ENCODE measurements at regions not wholly inside any gene's neighbourhood (a gene's known extent, or its start where the extent isn't known, plus 50 kb on each side); places are given as distances from the start of the nearest gene placed in this dataset.

GRCh38 chr4:126247409-126247808, 932.7 kb downstream of the FAT4 start:
- no peak for DNase-seq (ENCODE audit: low read depth)
- H3K4me3 ChIP-seq (ENCODE audit: low read length), result no peak overlapping the region
- TF ChIP-seq, protein P1, sequence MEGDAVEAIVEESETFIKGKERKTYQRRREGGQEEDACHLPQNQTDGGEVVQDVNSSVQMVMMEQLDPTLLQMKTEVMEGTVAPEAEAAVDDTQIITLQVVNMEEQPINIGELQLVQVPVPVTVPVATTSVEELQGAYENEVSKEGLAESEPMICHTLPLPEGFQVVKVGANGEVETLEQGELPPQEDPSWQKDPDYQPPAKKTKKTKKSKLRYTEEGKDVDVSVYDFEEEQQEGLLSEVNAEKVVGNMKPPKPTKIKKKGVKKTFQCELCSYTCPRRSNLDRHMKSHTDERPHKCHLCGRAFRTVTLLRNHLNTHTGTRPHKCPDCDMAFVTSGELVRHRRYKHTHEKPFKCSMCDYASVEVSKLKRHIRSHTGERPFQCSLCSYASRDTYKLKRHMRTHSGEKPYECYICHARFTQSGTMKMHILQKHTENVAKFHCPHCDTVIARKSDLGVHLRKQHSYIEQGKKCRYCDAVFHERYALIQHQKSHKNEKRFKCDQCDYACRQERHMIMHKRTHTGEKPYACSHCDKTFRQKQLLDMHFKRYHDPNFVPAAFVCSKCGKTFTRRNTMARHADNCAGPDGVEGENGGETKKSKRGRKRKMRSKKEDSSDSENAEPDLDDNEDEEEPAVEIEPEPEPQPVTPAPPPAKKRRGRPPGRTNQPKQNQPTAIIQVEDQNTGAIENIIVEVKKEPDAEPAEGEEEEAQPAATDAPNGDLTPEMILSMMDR (conservative IDR thresholded peaks at IDR 0.05; ENCODE audit: low read length), result no peak

DNA sequence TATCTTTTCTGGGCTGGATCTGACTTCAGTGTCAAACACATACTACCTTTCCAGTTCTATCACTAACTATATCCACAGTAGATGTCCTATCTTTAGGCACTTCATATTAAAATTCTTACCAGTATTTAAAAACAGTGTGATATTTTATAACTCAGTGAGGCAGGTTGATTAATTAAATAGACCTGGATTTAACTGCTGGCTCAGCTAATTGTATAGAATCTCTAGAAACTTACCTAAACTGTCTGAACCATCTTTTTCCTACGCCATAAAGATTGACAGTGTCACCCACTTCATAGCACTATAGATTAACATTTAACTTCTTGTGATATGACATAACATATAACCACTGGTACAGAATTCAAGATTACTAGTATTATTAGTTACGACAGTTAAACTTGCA, 935.3 kb downstream of the FAT4 start:
- TF ChIP-seq, protein P1 (conservative IDR thresholded peaks at IDR 0.05; ENCODE audit: low read length), result no peak
- no peak for DNase-seq (ENCODE audit: low read depth)
- no peak overlapping the region for H3K4me3 ChIP-seq (ENCODE audit: low read length)

GRCh38 chr4:126251169-126251568, 936.4 kb downstream of the FAT4 start:
- TF ChIP-seq, protein P1 (conservative IDR thresholded peaks at IDR 0.05; ENCODE audit: low read length), result no peak
- H3K4me3 ChIP-seq (ENCODE audit: low read length), result no peak overlapping the region
- DNase-seq (ENCODE audit: low read depth), result no peak

GRCh38 chr4:126262665-126263064, 947.9 kb downstream of the FAT4 start:
- TF ChIP-seq, protein P1 (conservative IDR thresholded peaks at IDR 0.05; ENCODE audit: low read length), result peak; percentile 27
- DNase-seq (ENCODE audit: low read depth), result peak; percentile 31
- H3K4me3 ChIP-seq (ENCODE audit: low read length), result no peak overlapping the region

DNA sequence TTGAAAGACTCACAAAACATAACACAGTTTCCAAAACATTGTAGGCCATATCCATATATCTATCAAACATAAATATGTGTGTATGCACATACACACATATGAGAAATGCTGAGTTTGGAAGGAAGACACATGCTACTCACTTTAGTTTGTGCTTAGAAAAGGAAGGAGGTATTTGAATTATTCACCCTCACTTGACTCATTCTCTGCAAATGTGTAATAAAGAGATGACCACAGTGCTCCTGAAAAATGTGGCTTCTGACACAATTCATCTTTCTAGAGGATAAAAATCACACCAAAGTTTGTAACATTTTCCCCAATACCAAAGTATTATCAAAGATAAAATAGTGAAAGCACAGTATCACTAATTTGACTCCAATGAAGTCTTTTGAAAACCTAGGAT, 950.1 kb downstream of the FAT4 start:
- H3K4me3 ChIP-seq (ENCODE audit: low read length), result no peak overlapping the region
- TF ChIP-seq, protein P1 (conservative IDR thresholded peaks at IDR 0.05; ENCODE audit: low read length), result no peak
- peak; percentile 73 for DNase-seq (ENCODE audit: low read depth)

DNA sequence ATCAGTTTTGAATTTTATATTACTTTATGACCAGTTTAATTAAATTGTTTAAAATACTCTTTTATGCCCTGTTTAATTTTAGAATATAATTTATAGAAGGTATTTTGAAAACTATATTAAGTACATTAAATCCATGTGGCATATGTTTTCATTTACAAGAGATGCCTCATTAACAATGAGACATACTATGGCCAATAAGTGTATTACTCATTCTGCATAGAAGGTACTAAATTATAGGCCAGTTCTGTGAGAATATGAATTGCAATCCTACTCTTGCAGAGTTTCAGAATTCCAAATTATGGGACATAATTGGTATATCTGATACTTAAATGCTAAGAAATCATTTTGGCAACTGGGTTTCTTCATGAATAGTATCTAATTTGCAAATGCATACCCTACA, 951.1 kb downstream of the FAT4 start:
- no peak overlapping the region for H3K4me3 ChIP-seq (ENCODE audit: low read length)
- TF ChIP-seq, protein P1 (conservative IDR thresholded peaks at IDR 0.05; ENCODE audit: low read length), result no peak
- DNase-seq (ENCODE audit: low read depth), result peak; percentile 36

DNA sequence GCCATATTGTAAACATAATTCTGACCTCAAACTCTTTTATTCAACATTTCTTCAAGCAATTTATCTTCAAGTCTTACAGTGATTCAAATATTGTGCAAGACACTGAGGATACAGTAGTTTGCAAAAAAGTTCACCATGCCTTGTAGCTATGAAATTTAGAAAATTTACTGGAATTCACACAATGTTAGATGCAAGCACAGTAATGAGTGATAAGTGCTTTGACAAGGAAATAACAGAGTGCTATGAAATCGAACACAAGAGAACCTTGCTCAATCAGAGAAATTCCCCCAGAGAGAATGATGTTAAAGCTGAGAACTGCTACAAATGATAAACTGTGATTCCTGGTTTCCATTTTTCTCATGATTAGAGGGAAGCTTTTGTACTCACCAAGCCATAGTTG, 952.9 kb downstream of the FAT4 start:
- TF ChIP-seq, protein P1 (conservative IDR thresholded peaks at IDR 0.05; ENCODE audit: low read length), result no peak
- peak; percentile 86 for DNase-seq (ENCODE audit: low read depth)
- no peak overlapping the region for H3K4me3 ChIP-seq (ENCODE audit: low read length)
